Stimulated activated CD8-positive, alpha-beta memory T cell treated with anti-CD3 and anti-CD28 coated beads, Interleukin-15, amount 100 ng/mL, for 4 hours (primary cell): ENCODE measurements at regions not wholly inside any gene's neighbourhood (a gene's known extent, or its start where the extent isn't known, plus 50 kb on each side); places are given as distances from the start of the nearest gene placed in this dataset.

Experiments
- DNase-seq, 2 donors: peaks; one replicate each; pipeline ENCODE4 v3.0.0-alpha.2; 2020; ENCODE audit warnings: low read depth in 2 of 2

DNA sequence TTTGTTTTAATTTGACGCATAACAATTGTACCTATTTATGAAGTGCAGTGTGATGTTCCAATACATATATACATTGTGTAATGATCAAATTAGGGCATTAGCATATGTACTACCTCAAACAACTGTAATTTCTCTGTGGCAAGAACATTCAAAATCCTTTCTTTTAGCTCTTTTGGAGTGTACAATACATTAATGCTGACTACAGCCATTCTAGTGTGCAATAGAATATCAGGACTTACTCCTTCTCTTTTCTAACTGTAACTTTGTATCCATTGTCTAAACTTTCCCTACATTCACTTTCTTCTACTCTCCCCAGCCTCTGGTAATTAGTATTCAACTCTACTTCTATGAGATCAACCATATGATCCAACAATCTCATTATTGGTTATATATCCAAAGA lies 1177.4 kb downstream of the KCNT2 start:
- no peak for DNase-seq

DNA sequence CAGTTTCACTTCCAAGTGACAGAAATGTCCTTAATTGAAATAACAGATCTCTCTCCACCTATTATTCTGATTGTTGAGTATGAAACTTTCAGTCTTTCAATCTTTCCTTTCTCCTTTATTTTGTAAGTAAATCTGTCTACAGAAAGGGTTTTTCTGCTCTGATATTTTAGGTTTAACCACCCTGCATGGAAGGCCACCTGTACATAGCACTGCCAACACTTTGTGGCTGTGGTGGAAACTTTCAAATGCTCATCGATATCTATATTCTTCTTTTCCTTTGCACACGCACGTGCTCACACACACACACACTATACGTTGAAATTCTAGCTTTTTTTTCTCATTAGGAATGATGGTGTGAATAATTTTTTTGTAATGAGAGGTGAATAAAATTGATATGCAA lies 1179.3 kb downstream of the KCNT2 start:
- DNase-seq = no peak

DNA sequence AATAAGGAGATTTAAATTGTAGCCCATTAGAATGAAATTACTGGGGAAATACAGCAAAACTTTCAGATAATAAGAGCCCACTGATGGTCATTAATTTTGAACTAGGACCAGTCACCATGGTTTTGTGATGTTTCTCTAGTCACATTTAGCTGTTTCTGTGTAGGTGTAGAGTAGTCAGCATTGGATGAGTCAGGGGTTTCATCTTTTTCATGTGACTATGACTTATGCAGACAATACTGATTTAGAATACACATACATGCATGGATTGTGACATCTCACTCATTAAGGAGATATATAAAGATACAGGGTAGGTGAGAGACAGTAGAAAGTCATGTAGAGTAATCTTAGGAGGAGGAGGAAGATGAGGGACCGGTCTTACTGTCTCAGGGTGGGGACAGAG lies 1192.7 kb downstream of the KCNT2 start:
- DNase-seq = no peak

DNA sequence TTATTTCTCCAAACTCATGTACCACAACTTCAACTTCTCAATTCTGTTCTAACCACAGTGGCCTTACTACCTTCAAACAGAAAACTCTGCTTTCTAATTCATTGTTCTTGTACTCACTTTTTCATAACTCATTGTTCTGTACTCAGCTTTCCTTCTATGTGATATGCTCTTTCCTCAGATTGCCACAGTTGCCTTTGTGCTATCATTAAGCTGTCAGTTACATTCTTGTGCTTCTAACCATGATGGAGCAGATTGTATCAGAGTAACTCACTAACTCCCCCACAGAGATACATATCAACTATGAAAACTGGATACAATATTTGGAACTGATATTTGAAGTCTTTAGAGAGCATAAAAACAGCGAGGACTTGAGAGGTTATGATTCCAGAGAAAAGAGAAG lies 1213.7 kb downstream of the KCNT2 start:
- no peak for DNase-seq

DNA sequence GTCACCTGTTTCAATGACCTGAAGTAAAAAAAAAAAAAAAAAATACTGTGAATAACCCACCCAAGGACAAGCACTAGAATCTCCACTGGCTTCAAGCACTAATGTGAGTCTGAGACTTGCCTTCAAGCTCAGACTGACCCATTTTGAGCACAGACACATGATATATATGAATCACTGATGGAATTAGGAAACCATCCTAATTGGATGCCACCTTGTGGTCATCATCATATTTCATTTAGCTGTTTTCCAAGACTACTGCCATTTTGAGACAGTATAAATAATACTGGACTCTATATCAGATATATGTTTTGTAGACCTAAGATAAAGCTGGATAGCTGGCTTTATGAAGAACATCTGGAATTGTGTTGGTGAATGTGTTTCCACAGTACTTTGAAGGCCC lies 1232.0 kb downstream of the KCNT2 start:
- no peak for DNase-seq

DNA sequence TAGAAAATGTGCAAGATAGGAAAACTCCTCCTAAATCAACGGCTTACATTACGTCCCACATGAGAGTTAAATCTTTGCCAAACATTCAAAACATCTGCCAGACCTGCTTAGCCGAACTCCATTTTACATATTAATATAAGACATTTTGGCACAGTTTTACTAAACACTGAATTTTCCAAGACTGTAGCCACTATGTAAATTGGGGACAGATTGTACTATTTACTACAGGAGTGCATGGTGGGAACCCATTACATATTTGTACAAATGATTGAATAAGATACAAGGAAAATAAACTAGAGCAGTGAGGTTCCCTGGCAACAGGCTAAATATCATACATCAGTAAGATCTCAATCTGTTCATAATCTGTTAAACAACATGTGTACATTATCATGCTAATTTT lies 1234.4 kb downstream of the KCNT2 start:
- no peak for DNase-seq

DNA sequence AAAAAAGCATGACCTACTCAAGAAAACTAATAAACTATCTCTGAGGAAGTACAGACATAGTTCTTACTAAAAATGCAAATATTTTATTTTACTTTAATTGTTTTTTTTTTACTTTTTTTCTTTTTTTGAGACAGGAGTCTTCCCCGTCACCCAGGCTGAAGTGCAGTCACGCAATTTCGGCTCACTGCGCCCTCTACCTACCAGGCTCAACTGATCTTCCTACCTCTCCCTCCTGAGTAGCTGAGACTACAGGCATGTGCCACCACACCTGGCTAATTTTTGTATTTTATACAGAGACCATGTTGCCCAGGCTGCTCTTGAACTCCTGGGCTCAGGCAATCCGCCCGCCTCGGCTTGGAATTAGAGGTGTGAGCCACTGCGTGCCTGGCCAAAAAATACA lies 1263.1 kb downstream of the KCNT2 start:
- DNase-seq = no peak

DNA sequence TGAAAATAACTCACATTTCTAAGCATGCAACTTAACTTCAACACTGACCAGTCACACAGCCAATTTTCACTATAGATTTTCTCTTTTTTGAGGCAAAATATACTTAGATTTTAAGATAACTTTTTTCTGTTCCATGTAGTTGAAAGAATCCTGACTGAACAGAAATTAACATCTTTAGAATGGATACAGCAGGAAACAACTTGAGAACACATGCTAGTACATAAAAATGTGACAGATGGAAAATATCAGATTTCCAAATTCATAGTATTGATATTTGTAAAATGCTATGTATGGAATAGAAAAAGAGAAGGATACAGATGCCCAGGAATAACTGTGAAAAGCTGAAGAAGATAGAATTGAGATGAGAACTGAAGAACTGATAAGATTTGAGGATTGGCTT lies 1270.6 kb downstream of the KCNT2 start:
- DNase-seq = no peak

DNA sequence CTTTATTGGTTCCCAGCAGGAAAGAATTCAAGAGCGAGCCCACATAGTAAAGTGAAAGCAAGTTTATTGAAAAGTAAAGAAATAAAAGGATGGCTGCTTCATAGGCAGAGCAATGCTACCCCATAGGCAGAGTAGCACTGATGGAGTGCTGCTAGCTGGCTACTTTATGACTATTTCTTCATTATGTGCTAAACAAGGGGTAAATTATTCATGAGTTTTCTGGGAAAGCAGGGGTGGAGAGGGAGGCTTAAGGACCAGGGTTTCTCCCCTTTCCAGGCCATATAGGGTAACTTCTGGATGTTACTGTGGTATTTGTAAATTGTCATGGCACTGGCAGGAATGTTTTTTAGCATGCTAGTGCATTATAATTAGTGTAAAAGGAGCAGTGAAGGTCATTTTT lies 1271.4 kb downstream of the KCNT2 start:
- DNase-seq = no peak

DNA sequence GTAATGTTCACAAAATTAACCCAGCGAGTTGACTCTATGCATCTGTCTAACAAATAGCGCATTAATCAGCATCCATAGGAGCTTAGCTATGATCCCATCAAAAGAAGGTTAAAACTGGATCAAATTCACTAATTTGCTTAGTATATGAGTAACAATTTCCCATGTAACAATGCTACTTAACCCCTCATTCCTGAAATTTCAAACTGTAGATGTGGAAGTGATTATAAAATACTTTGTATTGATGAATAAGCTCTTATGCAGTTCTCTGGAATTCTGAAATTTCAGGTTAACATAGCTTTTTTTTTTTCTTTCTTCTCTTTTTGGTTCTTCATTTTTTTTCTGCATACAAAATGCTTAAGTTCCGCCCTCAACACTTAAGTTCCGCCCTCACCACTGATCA lies 1272.7 kb downstream of the KCNT2 start:
- DNase-seq = no peak

DNA sequence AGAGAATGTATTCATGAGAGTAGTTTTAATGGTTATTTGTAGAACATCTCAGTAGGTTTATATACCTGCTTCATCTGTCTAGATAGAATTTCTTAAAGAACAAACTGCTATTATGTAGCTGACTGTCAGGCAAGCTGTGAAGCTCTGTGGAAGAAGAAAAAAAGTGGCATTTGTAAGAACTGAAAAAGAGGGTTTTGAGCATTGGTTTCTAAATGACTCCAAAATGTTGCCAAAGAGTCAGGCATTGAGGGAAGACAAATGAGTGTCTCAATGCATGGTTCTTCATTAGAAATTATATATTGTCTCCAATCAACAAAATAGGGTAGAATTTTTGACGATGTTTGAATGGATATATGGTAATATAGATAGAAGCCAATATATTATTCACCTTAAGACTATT lies 1276.1 kb downstream of the KCNT2 start:
- DNase-seq = no peak

DNA sequence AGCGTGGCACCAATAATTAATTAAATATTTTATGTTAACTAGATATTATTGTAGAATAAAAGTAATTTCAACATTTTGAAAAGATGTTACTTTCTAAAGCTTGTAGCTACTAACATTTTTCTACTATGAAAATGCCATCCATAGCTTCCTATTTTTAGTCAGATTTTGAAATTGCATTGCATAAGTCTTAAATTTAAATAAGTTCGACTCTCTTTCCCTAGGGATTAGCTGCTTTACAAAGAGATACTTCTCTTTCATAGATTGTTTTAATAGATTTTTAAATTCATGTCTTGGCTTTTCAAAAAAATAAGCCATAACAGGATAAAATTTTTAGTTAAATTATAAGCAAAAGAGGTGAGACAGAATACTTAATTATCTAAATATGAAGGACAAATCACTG lies 1279.6 kb downstream of the KCNT2 start:
- no peak for DNase-seq

DNA sequence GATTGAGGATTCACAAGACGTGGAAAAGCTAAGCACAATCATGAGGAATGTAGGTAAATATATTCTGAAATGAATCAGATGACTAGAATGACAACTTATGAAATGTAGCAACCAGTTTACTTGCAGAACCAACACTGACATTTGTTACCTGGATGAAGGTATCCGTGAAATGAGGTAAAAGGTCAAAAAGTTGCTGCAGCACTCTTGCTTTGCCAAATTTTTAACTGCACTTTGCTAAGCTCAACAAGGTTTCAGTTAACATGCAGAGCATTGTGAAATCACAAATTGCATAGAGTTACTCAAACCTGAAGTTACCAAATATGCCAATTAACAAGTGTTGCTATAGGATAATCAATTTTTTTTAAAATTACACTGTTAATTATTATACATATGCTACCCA lies 1280.1 kb downstream of the KCNT2 start:
- DNase-seq = no peak

DNA sequence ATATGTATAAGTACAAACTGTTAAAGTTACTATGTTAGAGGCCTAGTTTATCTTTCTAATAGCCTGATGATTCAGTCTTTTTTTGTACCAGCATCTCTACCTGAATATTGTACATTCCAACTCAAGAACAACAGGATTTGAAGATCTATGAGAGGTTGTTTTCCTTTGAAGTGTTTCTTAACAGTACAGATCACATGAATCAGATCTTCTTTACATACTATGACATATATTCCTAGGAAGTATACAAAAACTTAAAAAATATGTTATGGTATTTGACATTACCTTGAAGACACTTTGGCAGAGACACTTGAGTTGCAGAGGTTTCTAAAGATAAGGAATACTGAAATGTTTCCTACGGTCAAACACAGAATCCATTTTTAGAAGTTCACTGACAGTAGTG lies 1280.9 kb downstream of the KCNT2 start:
- DNase-seq = no peak

DNA sequence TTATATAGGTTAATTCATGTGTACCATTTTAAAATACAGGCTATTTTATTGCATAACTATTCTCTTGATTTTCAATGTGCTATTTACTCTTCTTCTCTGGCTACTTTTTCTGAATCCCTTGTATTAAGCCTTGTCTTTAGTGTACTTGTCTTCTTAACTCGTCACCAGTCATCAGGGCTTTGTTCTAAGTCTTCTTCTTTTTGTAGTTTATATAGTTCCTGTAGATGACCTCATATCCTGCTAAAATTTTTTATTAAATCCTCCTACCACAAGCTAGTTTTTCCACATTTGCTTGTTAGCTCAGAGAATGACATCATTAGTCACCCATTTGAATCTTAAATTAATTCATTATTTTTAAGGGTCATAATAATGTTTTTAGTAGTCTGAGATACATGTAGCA lies 1281.9 kb downstream of the KCNT2 start:
- DNase-seq = no peak

DNA sequence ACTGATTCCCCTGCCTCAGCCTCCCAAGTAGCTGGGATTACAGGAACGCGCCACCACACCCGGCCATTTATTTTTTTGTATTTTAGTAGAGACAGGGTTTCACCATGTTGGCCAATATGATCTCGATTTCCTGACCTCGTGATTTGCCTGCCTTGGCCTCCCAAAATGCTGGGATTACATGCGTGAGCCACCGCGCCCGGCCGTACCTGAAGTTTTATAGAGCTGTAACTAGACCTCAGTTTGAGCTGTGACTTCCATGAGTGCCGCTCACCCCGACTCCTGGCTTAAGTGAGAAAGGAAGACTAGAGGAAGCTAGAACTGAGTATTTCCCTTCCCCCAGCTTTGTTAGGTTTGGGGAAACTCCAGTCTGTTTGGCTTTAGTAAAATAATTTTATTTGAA lies 1283.1 kb downstream of the KCNT2 start:
- DNase-seq = no peak

DNA sequence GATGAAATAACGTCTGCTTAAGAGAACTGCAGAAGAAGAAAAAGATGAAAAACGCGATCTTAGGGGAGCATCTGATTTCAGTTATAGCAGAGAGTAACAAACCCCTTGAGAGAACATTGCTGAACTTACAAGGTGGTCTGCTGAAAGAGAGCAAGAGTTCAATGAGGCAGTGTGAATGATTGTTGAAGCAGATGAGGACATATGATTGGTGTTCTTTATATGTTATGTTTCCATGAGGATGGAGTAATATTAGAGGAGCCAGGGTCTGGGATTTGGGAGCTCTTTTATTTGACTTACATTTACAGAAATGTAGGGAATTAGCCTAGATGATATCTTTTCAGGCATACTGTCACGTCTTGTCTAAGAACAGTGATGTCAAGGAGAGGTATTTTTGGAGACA lies 1302.0 kb downstream of the KCNT2 start:
- DNase-seq = no peak

DNA sequence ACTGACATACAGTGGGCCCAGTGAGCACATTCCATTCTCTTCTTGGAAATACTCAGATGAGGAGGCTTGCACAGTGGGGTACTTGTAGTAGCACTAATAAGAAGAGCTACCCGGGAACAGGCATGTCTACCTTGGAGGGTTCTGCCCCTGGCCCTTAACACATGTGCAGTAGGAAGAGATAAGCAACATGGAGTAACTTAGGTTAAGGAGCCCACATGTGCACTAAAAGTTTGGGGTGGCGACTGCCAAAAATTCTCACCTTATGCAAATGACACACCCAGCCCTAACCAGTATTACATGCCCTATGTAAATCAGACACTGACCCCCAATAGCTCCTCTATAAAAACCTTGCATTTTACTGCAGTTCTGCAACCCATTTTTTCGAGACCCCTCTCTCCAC lies 1313.3 kb downstream of the KCNT2 start:
- DNase-seq = no peak

DNA sequence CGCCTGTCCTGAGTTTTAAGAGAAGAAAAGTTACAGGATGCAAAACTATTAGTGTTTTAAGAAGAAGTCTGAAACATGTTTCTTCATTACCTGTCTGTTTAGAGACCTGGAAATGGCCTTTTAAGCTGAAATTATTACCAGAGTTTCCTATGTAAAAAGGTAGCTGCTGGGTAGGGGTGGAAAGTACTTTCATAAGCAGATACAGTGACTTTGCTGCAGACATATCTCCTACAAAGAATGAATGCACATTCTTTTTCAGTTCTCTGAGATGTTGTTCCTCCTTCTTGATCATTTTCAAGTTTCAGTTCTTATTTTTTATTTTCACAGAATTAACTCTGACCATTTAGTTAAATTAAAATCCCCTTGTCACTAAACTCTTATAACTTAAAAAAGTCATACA lies 1329.6 kb downstream of the KCNT2 start:
- DNase-seq = no peak

DNA sequence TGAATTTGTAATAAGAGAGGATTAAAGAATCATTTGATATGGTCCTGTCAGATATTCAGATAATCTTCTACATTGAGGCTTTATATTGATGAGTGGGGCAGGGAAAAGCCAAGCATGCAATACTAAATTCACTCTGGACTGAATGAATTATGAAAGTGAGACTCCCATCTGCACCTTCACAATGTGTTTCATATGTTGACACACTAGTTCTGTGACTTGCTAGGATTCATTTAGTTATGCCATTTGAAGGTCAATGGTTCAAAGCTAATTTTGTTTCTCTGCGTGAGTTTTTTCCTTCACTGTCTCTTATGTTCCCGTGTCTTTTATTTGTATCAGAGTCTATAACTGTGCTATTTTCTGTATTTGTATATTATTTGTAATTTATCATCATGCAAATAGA lies 1332.5 kb downstream of the KCNT2 start:
- no peak for DNase-seq

DNA sequence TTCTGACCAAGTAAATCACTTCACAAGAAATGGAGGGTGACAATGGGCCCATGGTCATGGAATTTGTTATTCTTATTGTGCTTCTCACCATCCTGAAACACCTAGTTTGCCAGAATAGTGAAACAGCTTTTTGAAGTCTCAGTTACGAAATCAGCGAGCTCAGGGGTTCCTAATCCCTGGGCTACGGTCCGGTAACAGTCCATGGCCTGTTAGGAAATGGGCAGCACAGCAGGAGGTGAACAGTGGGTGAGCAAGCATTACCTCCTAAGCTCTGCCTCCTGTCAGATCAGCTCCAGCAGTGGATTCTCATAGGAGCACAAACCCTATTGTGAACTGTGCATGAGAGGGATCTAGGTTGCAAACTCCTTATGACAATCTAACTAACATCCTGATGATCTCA lies 1356.3 kb downstream of the KCNT2 start:
- no peak for DNase-seq

DNA sequence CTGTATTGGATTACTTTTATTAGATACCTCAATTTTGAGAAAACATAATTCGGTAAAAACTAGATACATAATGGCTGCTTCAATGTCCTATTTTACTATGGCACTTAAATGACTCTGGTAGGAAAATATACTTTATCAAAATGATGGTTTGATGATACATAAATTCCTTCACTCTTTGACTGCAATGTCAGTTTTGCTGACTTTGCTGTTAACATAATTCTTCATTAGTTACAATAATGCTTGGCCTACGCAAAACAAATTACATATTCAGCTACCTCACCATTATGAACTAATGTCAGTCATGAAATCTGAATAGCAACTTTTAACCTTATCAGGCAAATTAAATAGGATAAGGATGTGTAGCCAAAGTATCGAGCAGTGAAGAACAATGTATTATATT lies 1364.7 kb downstream of the KCNT2 start:
- DNase-seq = no peak

DNA sequence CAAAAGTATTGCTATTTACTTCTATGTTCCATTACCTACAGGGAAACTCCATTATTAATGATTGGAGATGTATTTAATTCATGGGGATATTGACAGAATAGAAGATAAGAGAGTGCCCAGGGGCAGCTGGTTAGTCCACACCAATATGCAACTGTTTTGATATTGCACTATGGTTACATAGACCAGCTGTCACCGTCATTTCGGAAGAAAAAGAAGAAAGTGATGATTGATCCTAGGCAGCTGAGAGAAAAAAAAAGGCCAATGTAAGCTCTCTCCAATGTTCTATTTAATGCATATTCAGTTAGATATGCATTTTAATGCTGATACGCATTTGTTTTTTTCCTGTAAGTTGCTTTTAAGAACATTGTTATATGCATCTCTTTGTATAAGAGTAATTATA lies 1367.2 kb downstream of the KCNT2 start:
- no peak for DNase-seq

DNA sequence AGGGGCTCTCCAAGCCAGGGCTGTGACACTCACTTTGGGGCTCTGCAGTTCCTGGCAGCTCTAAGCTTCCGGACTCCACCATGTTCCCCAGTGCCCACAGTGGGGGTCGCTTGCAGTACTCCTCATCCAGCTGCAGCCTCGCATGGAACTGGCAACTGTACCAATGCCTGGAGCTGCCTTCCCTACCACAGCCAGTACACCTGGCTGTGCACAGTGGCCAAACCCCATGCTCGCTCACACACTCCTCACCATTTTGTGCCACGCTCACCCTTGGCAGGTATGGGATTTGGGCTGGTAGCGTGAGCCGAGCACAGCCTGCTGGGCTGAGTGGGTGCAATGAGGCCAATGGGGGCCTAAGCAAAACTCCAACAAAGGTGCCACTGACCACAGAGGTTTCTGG lies 1369.9 kb downstream of the KCNT2 start:
- no peak for DNase-seq
